ENCODE measurements at regions not wholly inside any gene's neighbourhood (a gene's known extent, or its start where the extent isn't known, plus 50 kb on each side); places are given as distances from the start of the nearest gene placed in this dataset.

DNA sequence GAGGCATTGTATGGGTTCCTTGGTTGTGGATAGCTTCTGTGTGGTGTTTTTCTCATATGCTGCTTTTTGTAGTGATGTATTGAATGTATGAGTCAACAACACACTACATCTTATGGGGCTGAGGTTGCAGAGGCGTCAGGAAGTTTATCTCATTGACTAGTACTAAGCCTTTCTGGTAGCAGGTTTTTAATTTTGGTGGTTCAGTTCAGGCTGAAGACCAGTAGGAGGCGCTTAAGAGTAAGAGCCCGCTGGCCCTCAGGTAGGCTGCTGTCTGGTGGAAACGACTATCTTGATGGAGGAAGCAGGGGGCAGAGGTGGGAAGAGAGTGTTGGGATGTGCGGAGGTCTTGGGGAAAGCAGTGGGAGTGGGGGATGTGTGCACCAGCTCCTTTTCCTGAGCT lies 62.4 kb downstream of the RTP4 start (continued):
- TF ChIP-seq, protein P1, sequence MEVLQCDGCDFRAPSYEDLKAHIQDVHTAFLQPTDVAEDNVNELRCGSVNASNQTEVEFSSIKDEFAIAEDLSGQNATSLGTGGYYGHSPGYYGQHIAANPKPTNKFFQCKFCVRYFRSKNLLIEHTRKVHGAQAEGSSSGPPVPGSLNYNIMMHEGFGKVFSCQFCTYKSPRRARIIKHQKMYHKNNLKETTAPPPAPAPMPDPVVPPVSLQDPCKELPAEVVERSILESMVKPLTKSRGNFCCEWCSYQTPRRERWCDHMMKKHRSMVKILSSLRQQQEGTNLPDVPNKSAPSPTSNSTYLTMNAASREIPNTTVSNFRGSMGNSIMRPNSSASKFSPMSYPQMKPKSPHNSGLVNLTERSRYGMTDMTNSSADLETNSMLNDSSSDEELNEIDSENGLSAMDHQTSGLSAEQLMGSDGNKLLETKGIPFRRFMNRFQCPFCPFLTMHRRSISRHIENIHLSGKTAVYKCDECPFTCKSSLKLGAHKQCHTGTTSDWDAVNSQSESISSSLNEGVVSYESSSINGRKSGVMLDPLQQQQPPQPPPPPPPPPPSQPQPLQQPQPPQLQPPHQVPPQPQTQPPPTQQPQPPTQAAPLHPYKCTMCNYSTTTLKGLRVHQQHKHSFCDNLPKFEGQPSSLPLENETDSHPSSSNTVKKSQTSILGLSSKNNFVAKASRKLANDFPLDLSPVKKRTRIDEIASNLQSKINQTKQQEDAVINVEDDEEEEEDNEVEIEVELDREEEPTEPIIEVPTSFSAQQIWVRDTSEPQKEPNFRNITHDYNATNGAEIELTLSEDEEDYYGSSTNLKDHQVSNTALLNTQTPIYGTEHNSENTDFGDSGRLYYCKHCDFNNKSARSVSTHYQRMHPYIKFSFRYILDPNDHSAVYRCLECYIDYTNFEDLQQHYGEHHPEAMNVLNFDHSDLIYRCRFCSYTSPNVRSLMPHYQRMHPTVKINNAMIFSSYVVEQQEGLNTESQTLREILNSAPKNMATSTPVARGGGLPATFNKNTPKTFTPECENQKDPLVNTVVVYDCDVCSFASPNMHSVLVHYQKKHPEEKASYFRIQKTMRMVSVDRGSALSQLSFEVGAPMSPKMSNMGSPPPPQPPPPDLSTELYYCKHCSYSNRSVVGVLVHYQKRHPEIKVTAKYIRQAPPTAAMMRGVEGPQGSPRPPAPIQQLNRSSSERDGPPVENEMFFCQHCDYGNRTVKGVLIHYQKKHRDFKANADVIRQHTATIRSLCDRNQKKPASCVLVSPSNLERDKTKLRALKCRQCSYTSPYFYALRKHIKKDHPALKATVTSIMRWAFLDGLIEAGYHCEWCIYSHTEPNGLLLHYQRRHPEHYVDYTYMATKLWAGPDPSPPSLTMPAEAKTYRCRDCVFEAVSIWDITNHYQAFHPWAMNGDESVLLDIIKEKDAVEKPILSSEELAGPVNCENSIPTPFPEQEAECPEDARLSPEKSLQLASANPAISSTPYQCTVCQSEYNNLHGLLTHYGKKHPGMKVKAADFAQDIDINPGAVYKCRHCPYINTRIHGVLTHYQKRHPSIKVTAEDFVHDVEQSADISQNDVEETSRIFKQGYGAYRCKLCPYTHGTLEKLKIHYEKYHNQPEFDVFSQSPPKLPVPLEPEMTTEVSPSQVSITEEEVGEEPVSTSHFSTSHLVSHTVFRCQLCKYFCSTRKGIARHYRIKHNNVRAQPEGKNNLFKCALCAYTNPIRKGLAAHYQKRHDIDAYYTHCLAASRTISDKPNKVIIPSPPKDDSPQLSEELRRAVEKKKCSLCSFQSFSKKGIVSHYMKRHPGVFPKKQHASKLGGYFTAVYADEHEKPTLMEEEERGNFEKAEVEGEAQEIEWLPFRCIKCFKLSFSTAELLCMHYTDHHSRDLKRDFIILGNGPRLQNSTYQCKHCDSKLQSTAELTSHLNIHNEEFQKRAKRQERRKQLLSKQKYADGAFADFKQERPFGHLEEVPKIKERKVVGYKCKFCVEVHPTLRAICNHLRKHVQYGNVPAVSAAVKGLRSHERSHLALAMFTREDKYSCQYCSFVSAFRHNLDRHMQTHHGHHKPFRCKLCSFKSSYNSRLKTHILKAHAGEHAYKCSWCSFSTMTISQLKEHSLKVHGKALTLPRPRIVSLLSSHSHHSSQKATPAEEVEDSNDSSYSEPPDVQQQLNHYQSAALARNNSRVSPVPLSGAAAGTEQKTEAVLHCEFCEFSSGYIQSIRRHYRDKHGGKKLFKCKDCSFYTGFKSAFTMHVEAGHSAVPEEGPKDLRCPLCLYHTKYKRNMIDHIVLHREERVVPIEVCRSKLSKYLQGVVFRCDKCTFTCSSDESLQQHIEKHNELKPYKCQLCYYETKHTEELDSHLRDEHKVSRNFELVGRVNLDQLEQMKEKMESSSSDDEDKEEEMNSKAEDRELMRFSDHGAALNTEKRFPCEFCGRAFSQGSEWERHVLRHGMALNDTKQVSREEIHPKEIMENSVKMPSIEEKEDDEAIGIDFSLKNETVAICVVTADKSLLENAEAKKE (CRISPR knock-in tag; IDR thresholded peaks at IDR 0.05) = no peak
- no peak for TF ChIP-seq EZH2 (IDR thresholded peaks at IDR 0.05; ENCODE audit: low read depth, unreplicated experiment)

All from GM23338 (cell line).